ENCODE measurements at regions not wholly inside any gene's neighbourhood (a gene's known extent, or its start where the extent isn't known, plus 50 kb on each side); places are given as distances from the start of the nearest gene placed in this dataset.

DNA sequence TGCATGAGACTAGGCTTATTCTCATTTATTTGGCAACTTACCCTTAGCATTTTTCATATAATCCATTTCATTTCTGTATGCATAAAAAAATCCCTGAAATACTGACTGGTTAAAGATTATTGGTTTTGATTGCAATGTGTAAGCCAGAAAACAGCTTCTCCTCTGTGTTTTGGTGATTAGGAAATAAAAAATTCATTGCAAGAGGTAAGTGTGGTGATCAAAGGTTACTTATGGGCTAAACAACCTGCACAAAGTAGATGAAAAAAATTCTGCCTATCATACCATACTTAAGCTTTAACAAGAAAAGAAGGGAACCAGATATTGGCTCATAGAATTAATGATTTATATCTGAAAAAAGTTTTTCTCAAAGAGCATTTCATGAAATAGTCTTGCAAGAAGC is 64.0 kb upstream of the TMEM168 start:
- Histone ChIP-seq H3K4me1 (ENCODE audit: insufficient read depth, low read length) (no peaks in the 10 kb centered on the region), H3K23ac (ENCODE audit: insufficient read length, low read depth, low read length) (no peak overlapping the region), H2BK20ac (ENCODE audit: low read depth, low read length, poor library complexity, severe bottlenecking) (no peak overlapping the region), H3K27me3 (ENCODE audit: insufficient read depth, low read length) (no peaks in the 10 kb centered on the region), H3T11ph (ENCODE audit: low read length) (no peak overlapping the region), H4K91ac (ENCODE audit: insufficient read length, low read depth, low read length) (no peak overlapping the region), H3K9me3 (ENCODE audit: control insufficient read depth, low read depth, low read length) (no peaks in the 10 kb centered on the region), H3K14ac (ENCODE audit: insufficient read depth, low read length) (no peak overlapping the region), H2BK15ac (ENCODE audit: low read depth, low read length) (no peak overlapping the region), H3K4me2 (ENCODE audit: insufficient read depth, insufficient read length, low read length) (no peak overlapping the region), H3K9ac (ENCODE audit: extremely low read depth, insufficient read length, low read length) (no peak overlapping the region), H3K18ac (ENCODE audit: insufficient read length, low read depth, low read length) (no peak overlapping the region), H2BK5ac (ENCODE audit: insufficient read length, low read length) (no peak overlapping the region), H2AK5ac (ENCODE audit: insufficient read length, low read length) (no peak overlapping the region), H3K23me2 (ENCODE audit: insufficient read length, low read depth, low read length, poor library complexity, severe bottlenecking) (no peaks in the 10 kb centered on the region), H2AFZ (ENCODE audit: low read length) (no peak overlapping the region), H3K79me1 (ENCODE audit: insufficient read depth, low read depth, low read length, poor library complexity, severe bottlenecking) (peaks cover 2% of the 10 kb centered on the region), H2BK12ac (ENCODE audit: insufficient read length, low read depth, low read length) (no peak overlapping the region), H3K56ac (ENCODE audit: insufficient read length, low read depth, low read length) (no peak overlapping the region), H4K8ac (replicated peaks; ENCODE audit: insufficient read length, low read depth, low read length) (no peak overlapping the region), H4K5ac (ENCODE audit: insufficient read length, low read depth, low read length) (no peak overlapping the region), H3K4ac (ENCODE audit: low read depth, low read length) (no peak overlapping the region), H2BK120ac (ENCODE audit: low read depth, low read length, poor library complexity, severe bottlenecking) (no peak overlapping the region), H3K27ac (ENCODE audit: insufficient read length, low read depth, low read length) (no peak overlapping the region), H3K79me2 (ENCODE audit: insufficient read depth, low read length) (no peaks in the 10 kb centered on the region), H4K20me1 (ENCODE audit: control insufficient read depth, insufficient read depth, insufficient read length) (no peaks in the 10 kb centered on the region)
- Mint-ChIP-seq H3K9me3 (peaks cover 0 to 2% of the 10 kb centered on the region in 2 experiments; a peak in 1 of 5 replicates), H3K27me3 (ENCODE audit: low read depth) (no peaks in the 10 kb centered on the region), H3K27ac (no peak overlapping the region), H3K4me3 (no peak overlapping the region), H3K36me3 (ENCODE audit: insufficient read depth in 1 of 3, low read depth in 3 of 3) (no peaks in the 10 kb centered on the region; a peak in 3 of 7 replicates), H3K4me1 (no peaks in the 10 kb centered on the region)
- no peak for TF ChIP-seq CTCF (conservative IDR thresholded peaks at IDR 0.05)
- no peak for DNase-seq
